Fibroblast of skin of right quadriceps (primary cell): ENCODE measurements at regions not wholly inside any gene's neighbourhood (a gene's known extent, or its start where the extent isn't known, plus 50 kb on each side); places are given as distances from the start of the nearest gene placed in this dataset.
"Not testable (repeated sequence)": the region's sequence is repeated elsewhere in the genome, so short reads cannot be mapped to it uniquely, and the experiment has no call there.

Source experiments
- DNase-seq: peaks from one replicate; pipeline ENCODE4 v3.0.0-alpha.2; 2013

- DNase-seq: no peak
Measured at GRCh38 chr1:99540744-99541143, 105.2 kb upstream of the PALMD start.

- DNase-seq: peak; percentile 25
Measured at GRCh38 chr1:99544328-99544727, 101.6 kb upstream of the PALMD start.

GRCh38 chr1:99546432-99547416, 99.2 kb upstream of the PALMD start:
- DNase-seq: peak; percentile 9

DNA sequence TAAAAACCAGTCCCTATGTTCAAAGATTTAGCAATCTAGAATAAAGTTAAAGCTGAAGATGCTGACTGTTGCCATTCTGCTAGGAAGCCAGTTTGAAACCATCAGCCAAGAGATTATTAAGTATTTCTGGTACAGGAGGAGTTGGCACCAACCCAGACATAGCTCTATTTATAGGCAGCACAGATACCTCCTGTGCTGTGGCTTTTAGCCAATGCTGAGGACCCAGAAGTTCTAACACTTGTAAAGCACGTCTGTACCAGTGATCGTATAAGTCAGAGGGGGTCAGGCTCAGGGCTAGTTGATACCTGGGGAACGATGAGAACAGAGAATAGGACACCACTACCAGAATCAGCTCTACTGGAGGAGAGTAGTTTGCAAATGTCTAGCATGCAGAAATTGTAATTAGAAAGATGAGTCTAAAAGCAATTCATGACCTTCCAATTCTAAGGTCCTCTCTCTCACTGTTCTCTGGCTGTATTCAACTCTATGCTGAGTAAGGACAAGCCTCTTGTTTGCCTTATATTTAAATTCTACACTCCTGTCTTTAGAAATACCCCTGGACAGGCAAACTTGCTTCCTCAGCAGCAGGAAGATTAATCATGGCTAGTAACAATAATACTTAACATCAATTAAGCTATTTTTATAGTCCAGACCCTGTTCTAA, 96.8 kb upstream of the PALMD start:
- DNase-seq: peak; percentile 68

DNA sequence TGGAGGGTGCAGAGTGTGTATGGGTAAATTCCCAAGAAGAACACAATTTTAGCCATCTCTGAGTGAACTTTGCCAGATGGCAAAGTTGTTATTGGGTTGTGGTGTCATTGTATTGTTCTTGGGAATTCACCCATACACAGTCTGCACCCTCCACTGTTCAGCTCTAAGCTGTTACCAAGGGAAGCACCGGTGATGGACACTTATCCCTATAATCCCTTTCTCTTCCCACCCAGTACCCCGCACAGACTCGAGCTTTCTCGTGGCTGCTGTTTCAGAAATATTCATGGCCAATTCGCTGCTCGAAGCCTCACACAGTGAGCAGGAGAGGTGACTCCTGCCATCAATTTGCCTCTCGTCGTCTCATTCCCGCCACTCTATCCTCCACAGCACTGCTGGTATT, 95.7 kb upstream of the PALMD start:
- no peak for DNase-seq

GRCh38 chr1:99551812-99552614, 93.9 kb upstream of the PALMD start:
- peak; percentile 18 for DNase-seq

GRCh38 chr1:99553301-99553700, 92.6 kb upstream of the PALMD start:
- no peak for DNase-seq

DNA sequence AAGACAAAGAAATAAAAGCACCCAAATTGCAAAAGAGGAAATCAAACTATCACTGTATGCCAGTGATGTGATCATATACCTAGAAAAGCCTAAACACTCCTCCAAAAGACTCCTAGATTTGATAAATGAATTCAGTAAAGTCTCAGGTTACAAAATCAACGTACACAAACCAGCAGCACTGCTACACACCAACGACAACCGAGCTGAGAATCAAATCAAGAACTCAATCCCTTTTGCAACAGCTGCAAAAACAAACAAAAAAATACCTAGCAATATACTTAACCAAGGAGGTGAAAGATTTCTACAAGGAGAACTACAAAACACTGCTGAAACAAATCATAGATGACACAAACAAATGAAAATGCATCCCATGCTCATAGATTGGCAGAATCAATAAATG, 92.1 kb upstream of the PALMD start:
- DNase-seq: not testable (repeated sequence)

- DNase-seq: no peak
Measured at GRCh38 chr1:99554727-99555126, 91.2 kb upstream of the PALMD start.

DNA sequence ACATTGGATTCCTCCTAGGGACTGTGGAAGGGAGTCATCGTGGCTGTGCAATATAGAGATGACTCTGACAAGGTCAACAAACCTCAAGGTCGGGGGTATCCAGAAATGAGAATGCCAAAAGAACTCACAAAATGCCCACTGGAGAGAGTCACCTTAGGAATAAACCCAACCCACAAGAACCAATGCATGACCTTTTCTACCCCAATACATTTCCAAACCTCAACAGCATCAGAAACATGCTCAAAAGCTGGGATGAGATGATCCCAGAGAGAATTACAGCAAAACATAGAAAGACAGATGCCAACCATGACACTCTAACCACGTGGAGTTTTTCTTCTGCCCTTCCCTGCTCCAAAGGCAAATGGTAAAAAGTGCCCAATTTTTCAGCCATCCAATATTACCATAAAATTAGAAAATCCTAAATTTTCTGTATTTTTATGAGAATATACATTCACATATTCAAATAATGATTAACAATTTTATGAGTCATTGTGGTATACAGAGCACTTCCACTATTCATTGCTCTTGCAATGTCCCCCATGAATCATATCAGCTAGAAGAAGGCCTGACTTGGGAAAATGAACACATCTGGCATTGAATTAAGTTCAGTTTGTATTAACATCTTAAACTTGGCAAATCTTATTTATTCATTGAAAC, 88.2 kb upstream of the PALMD start:
- peak; percentile 90 for DNase-seq

DNA sequence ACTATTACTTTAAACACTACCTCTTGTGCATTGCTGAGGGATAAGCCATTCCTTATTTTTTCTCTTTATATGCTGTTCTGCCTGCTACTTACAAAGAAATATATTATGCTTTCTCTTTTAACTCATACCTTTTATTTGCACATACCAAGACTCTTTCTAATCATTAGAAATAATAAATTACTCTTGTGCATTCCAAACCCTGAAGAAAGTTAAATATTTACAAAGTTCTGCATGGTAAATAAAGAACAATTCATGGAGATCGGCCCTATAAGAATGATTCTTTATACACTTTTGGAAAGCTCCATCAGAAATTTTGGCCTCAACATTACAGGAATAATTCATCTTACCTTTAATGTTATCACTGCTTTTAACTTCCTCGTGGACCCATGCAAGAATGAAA, 86.7 kb upstream of the PALMD start:
- no peak for DNase-seq

- DNase-seq: no peak
Measured at GRCh38 chr1:99560207-99561040, 85.5 kb upstream of the PALMD start.

DNA sequence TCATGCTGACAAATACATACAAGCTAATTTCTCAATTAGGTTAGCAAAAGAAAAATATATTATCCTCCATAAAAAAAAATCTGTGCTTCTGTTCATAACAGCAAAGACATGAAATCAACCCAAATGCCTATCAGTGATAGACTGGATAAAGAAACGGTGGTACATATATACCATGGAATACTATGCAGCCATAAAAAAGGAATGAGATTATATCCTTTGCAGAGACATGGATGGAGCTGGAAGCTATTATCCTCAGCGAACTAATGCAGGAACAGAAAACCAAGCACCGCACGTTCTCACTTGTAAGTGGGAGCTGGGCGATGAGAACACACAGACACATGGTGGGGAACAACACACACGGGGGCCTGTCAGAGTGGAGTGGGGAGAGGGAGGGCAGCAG, 84.0 kb upstream of the PALMD start:
- no peak for DNase-seq

DNA sequence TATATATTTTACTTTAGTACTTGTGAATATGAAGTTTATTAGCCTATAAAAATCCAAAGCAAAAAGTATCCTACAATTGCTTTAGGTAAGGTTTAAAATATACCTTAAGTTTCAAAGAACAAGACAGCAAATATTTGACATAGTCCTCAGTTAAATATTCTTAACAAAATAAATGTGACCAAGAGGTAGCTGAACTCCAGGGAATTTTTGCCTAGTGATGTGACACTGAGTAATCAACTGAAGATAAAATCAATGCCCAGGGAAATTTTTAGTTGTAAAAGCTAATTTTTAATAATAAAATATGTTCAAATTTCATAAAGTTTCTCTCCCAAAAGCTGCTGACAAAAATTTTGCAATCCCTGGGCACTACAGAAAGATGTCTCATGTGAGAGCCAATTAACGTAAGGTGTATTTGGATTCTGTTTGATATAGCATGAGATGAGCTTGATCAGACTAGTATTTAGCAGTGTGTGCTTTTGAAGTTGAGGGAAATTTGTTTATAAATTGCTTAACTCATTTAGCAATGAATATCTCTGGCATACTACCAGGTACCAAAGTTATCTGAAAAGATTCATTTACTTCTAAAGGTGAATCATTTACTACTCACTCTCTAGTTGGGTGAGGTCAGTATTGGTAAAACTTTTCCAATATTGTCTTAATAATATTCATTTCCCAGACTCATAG, 80.2 kb upstream of the PALMD start:
- no peak for DNase-seq

DNA sequence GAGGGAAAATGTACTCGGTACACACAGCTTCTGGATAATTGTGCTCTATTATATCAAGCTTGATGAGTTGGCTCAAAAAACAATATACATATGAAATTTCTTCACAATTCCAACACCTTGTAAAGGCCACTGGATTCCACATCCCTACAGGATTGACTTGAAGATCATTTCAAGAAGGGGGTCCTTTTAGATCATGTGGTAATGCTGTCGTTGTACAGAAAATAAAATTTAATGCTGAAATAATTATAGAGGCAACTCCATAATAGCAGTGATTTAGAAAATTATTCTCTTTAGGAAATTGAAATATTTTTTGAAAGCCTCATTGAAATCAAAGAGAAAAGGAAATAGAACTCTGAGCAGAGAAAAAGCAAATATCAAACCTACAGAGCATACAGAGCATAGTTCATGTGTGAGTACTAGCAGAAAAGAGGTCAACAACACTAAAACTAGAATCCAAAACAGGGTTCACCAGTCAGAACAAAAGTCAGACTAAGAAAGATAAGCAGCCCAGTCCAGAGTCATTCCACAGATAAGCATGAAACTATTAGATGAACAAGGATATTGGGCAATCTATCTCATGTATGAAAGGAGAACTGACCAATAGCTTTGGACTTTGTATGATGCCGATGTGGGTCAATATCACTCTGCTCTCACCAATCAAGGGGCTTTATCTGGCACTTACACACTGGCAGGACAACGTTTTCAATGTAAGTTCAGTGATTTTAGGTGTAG, 79.5 kb upstream of the PALMD start:
- no peak for DNase-seq

DNA sequence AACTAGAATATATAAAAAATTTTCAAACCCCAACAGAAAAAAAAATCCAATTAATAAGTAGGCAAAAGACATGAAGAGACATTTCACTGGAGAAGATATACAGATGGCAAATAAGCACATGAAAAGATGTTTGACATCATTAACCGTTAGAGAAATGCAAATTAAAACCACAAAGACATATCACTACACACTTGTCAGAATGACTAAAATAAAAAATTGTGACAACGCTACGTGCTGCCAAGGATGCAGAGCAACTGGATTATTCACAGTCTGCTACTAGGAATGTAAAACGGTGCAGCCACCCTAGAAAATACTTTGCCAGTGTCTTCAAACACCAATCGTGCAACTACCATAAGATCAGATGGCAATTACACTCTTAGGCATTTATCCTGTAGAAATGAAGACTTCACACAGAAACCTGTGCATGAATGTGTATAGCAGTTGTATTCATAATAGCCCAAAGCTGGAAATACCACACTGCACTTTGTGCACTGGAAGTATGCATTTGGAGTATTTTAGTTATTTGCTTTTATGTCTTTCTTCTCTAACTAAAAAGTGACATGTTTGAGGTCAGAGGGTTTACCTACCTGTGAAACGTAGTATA, 75.3 kb upstream of the PALMD start:
- peak; percentile 29 for DNase-seq

- no peak for DNase-seq
Measured at GRCh38 chr1:99571092-99571734, 74.7 kb upstream of the PALMD start.

GRCh38 chr1:99573431-99574217, 72.3 kb upstream of the PALMD start:
- no peak for DNase-seq

DNA sequence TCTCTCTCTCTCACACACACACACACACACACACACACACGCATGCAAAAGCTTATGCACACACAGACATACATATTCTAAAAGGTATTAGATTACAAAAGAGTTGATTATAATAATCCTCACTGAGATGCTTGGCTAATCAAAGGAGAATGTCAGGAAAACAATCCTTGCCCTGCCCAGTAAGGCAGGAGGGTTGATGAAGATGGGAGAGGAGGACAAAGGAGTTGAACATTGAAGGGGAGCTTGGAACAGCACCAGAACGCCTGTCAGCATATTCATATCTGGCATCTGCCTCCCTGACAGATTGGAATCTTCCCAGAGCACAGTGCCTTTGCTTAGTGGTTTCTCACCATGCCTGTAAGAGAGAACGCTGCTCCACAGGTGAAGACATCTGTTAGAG, 68.6 kb upstream of the PALMD start:
- no peak for DNase-seq
